HFFc6 (cell line): ENCODE measurements at regions not wholly inside any gene's neighbourhood (a gene's known extent, or its start where the extent isn't known, plus 50 kb on each side); places are given as distances from the start of the nearest gene placed in this dataset.

Experiments
- DNase-seq: peaks from one replicate; pipeline ENCODE4 v3.0.0-alpha.2; 2018
- H3K27ac Mint-ChIP-seq: 2 replicates; pipeline ENCODE4 v1.8.0; 2020; ENCODE audit warnings: mild to moderate bottlenecking, mixed read lengths
- H3K27me3 Mint-ChIP-seq: 2 replicates; pipeline ENCODE4 v1.8.0; 2021; ENCODE audit warnings: mild to moderate bottlenecking, moderate library complexity, mixed read lengths; ENCODE audit not compliant: insufficient read depth
- H3K36me3 Mint-ChIP-seq: 2 replicates; pipeline ENCODE4 v1.8.0; 2021; ENCODE audit warnings: low read depth, mixed read lengths
- H3K4me1 Mint-ChIP-seq: 2 replicates; pipeline ENCODE4 v1.8.0; 2020; ENCODE audit warnings: low read depth, mixed read lengths
- H3K4me3 Mint-ChIP-seq: 2 replicates; pipeline ENCODE4 v1.8.0; 2020; ENCODE audit warnings: mild to moderate bottlenecking, moderate library complexity, mixed read lengths
- H3K9me3 Mint-ChIP-seq: 2 replicates; pipeline ENCODE4 v1.8.0; 2020; ENCODE audit warnings: mild to moderate bottlenecking, mixed read lengths
- TF ChIP-seq, protein P1 (sequence below): fragments of 200-600 bp; sonication (generic); IDR thresholded peaks from 2 replicates; pipeline ENCODE4 v1.5.0; 2021; ENCODE audit warnings: antibody characterized with exemption, mild to moderate bottlenecking

DNA sequence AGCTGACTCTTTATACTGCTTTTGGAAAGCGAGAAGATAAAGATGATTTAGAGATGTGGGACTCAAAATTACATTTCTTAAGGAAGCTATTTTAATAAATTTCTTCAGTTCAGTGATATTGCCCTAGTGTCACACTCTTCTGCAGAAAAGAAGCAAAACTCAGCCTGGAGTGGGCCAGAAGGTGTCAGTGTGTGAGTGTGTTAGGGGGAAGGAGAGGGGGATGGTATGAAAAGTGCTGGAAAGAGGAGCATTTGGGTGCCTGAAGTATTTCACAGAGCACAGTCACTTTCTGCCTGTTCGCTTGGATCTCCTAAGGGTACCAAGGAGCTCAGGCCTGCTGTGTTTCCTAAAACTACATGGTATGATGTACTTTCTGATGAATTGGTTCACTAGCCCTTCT lies 84.5 kb upstream of the FRY start:
- DNase-seq = no peak
- H3K27ac Mint-ChIP-seq = no peak overlapping the region
- H3K4me1 Mint-ChIP-seq = peaks cover 42% of the 10 kb centered on the region
- peaks cover 8% of the 10 kb centered on the region for H3K27me3 Mint-ChIP-seq
- H3K9me3 Mint-ChIP-seq = no peaks in the 10 kb centered on the region
- no peak overlapping the region for H3K4me3 Mint-ChIP-seq
- no peaks in the 10 kb centered on the region for H3K36me3 Mint-ChIP-seq
- TF ChIP-seq, protein P1, sequence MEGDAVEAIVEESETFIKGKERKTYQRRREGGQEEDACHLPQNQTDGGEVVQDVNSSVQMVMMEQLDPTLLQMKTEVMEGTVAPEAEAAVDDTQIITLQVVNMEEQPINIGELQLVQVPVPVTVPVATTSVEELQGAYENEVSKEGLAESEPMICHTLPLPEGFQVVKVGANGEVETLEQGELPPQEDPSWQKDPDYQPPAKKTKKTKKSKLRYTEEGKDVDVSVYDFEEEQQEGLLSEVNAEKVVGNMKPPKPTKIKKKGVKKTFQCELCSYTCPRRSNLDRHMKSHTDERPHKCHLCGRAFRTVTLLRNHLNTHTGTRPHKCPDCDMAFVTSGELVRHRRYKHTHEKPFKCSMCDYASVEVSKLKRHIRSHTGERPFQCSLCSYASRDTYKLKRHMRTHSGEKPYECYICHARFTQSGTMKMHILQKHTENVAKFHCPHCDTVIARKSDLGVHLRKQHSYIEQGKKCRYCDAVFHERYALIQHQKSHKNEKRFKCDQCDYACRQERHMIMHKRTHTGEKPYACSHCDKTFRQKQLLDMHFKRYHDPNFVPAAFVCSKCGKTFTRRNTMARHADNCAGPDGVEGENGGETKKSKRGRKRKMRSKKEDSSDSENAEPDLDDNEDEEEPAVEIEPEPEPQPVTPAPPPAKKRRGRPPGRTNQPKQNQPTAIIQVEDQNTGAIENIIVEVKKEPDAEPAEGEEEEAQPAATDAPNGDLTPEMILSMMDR = no peak

DNA sequence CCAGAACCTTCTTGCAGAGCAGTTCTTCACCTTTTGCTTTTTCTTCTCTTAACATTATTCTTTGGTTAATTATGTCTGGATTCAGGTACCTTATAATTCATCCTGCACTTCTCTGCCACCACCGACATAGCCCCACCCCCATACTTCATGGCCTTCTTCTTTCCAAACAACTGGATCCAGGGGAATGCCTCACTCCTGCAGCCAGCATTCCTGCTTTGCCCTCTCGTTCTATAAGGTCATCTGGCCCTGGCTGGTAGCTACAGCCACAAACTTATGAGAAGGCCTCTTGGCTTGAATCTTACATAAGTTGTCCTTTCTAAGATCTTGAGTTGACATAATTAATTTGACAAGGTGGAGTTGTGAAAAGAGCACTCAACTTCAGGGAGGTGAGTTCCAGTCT lies 84.1 kb upstream of the FRY start:
- Mint-ChIP-seq H3K4me3 (no peak overlapping the region), H3K4me1 (peaks cover 42% of the 10 kb centered on the region), H3K36me3 (no peaks in the 10 kb centered on the region), H3K27ac (no peak overlapping the region), H3K27me3 (peaks cover 5% of the 10 kb centered on the region), H3K9me3 (no peaks in the 10 kb centered on the region)
- TF ChIP-seq, protein P1 = no peak
- no peak for DNase-seq

DNA sequence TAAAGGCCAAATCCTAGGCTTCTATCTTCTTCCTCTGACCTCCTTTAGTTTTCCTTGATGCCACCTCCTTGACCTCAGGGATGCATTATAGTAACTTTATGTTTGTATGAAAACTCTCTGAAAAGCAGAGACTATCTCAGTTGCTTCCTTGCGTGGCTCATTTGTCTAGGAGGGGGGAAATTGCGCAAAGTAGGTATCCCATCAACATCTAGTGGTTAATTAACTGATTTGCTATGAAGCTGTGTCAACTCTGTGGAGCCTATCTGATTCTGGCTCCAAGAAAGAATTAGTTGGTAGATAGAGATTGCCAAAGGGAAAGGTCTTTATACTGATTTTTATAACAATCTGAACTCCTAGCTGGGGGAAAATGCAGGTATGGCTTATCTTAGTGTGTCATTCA lies 82.1 kb upstream of the FRY start:
- no peaks in the 10 kb centered on the region for H3K9me3 Mint-ChIP-seq

DNA sequence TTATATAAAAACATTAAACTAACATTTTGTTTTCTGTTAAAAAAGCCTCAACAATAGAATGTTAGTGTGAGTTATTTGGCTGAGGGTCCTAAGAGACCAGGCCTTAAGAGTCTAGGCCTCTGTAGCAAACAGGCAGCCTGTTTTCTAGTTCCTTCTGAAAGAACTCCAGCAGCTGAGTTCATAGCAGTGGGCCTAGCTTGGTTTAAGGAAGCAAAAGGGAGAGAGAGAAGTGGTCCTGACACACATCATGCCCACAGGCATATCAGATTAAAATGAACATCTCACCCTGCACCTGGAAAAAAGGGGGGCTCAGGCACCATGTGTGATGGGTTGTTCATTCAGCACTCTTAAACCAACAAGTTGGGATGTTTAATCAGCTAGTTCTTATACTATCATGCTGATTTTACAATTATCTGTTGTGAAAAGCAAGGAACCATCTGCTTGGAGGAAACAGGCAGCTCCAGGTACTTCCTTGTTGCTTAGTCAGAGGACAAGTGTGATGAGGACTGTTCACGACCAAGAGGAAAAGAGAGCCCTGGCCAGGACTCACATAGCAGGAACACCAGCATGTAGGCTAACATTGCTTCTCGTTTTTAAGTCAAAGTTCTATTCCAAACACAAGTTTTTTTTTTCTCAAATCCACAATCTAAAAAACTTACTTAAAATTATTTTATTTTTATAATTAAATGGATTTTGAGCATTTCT lies 81.3 kb upstream of the FRY start:
- no peak overlapping the region for H3K27ac Mint-ChIP-seq
- no peak overlapping the region for H3K4me3 Mint-ChIP-seq
- peaks cover 34% of the 10 kb centered on the region for H3K4me1 Mint-ChIP-seq
- DNase-seq = no peak
- TF ChIP-seq, protein P1 = no peak
- no peaks in the 10 kb centered on the region for H3K9me3 Mint-ChIP-seq
- peaks cover 3% of the 10 kb centered on the region for H3K27me3 Mint-ChIP-seq
- no peaks in the 10 kb centered on the region for H3K36me3 Mint-ChIP-seq

More for the DNA sequence above, 82.1 kb upstream of the FRY start:
- H3K4me3 Mint-ChIP-seq = no peak overlapping the region
- no peak for DNase-seq
- TF ChIP-seq, protein P1 = no peak
- H3K4me1 Mint-ChIP-seq = peaks cover 42% of the 10 kb centered on the region
- no peaks in the 10 kb centered on the region for H3K36me3 Mint-ChIP-seq
- no peak overlapping the region for H3K27ac Mint-ChIP-seq
- H3K27me3 Mint-ChIP-seq = peaks cover 5% of the 10 kb centered on the region

DNA sequence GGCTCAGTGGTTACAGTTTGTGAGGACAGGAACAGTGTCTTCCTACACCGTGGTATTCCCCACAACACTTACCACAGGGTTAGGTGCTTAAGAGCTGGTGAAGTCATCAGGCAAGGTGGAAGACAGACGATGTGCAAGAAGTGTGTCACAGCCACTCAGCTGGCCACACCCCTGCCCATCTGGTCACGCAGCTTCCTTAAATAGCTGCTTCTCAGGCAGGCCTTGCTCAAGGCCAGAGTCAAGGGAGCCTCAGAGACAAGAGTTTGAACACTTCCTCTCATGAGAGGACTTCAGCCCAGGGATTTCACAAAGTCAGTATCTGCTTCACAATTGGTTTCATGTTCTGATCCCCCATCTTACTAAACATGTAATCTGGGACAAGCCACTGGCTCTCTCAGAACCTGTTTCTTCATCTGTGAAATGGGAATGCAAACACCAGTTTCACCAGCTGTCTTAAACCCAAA lies 80.3 kb upstream of the FRY start:
- TF ChIP-seq, protein P1 = no peak
- Mint-ChIP-seq H3K9me3 (no peaks in the 10 kb centered on the region), H3K4me3 (no peak overlapping the region), H3K27ac (no peak overlapping the region; the same call in 1 of the 2 replicates), H3K27me3 (peaks cover 3% of the 10 kb centered on the region), H3K4me1 (peaks cover 24% of the 10 kb centered on the region), H3K36me3 (no peaks in the 10 kb centered on the region)
- DNase-seq = no peak
